DND-41 (cell line): ENCODE measurements at regions not wholly inside any gene's neighbourhood (a gene's known extent, or its start where the extent isn't known, plus 50 kb on each side); places are given as distances from the start of the nearest gene placed in this dataset.

ENCODE experiments used
- CTCF ChIP-seq: IDR thresholded peaks from 2 replicates; pipeline ENCODE4 v1.5.1; 2012; ENCODE audit warnings: borderline replicate concordance, low read length, moderate library complexity, mild to moderate bottlenecking; ENCODE audit not compliant: poor library complexity, severe bottlenecking; ENCODE audit errors: extremely low read depth
- EZH2 ChIP-seq: IDR thresholded peaks from 3 replicates; pipeline ENCODE4 v1.6.1; 2012; ENCODE audit warnings: borderline replicate concordance, low read depth, mild to moderate bottlenecking, moderate library complexity, low read length, inconsistent platforms; ENCODE audit not compliant: severe bottlenecking

- TF ChIP-seq CTCF (no peak), EZH2 (no peak)
Observed at GRCh38 chr13:99450416-99450815, 50.9 kb upstream of the TM9SF2 start.
